Iris pigment epithelial cell (primary cell): ENCODE measurements at regions not wholly inside any gene's neighbourhood (a gene's known extent, or its start where the extent isn't known, plus 50 kb on each side); places are given as distances from the start of the nearest gene placed in this dataset.
"Not testable (repeated sequence)": the region's sequence is repeated elsewhere in the genome, so short reads cannot be mapped to it uniquely, and the experiment has no call there.

Source experiments
- DNase-seq: peaks from one replicate; pipeline ENCODE4 v3.0.0-alpha.2; 2011; ENCODE audit warnings: low read depth

DNA sequence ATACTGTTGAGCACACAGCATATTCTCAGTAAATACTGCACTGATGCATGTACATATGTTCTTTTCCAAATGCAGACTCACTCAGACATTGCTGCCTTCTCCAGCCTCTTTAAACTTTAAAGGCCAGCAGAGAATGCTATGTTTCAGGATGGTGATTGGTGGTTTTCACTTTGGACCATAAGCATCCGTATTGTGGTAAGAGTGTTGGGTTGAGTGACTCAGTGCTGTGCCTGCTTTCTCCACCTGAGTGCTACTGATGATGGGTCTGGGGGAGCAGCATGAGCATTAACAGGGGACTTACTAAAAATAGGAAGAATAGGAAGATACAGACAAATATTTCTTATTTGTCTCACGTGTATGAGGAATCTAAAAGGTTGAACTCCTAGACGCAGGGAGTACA is 56.3 kb upstream of the ZNF92 start:
- no peak for DNase-seq

DNA sequence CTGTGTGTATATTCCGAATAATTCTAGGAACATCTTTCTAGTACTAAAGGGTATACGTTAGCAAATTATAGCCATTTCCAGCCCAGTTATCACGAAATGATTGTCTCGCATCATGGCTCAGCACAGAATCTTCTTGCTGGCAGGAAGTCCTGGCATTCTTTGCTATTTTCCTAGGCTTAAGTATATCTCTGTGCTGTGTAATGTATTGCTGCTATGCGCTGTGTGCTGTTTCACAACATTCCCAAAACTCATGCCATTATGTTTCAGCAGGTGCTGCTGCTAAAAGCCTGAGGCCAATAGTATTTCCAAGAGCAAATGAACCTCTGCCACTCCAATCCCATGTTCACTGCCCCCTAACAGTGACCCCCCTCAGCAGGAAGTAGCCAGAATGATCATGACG is 62.9 kb upstream of the ZNF92 start:
- DNase-seq, result peak; percentile 21

DNA sequence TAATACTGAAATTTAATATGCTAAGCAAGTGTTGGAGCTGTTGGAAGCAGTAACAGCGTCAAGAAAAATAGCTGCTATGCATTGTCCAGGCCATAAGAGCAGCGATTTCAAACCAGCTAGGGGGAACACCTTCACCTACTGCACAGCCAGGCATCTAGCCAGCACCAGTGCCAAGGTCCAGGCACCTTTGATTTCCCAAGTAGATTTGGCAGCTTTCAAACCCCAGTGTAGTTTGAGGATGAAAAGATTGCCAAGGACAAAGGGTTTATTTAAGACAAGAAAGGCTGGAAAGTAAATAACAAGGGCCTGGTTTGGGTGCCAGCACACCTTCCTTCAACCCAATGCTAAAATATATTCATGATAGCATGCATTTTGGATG is 65.4 kb upstream of the ZNF92 start:
- no peak for DNase-seq

DNA sequence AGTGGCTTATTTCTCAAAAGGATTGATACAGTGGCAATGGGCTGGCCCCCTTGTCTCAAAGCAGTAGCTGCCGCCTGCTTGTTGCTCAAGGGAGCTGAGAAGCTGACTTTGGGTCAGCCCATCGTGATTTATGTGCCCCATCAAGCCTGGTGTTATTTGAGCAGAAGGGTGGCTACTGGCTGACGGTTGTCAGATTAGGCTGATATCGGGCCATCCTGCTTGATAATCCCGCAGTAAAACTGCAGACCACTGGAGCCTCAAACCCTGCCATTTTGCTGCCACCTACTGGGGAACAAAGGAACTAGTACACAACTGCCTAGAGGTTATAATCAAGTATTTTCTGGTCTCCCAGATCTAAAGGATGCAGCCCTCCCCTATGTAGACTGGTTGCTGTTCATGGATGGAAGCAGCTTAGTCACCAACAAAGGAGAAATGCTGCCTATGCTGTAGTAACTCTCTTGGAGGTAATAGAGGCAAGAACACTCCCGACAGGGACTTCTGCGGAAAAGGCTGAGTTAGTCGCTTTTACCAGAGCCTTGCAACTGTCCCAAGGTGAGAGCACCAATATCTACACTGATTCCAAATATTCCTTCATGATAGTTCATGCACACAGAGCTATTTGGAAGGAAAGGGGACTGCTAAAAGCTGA is 65.9 kb upstream of the ZNF92 start:
- DNase-seq, result peak; percentile 67

DNA sequence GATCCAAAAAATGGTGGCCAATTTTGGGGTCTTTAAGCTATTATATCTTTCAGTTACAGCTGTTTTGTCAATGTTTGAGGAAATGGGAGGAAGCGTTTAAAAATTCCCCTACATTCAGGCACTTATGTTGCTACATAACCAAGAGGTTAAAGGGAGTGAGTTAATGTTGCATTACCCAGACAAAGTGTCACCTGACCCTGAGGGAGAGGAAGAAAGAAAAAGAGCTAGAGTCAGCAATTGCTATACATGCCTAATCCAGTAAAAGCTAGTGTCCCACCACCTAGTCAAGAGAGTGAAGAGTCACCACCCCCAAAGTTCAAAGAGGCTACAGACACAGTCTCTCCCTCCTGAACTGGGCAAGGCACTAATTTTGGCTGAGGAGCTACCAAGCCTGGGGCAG is 69.5 kb upstream of the ZNF92 start:
- no peak for DNase-seq

DNA sequence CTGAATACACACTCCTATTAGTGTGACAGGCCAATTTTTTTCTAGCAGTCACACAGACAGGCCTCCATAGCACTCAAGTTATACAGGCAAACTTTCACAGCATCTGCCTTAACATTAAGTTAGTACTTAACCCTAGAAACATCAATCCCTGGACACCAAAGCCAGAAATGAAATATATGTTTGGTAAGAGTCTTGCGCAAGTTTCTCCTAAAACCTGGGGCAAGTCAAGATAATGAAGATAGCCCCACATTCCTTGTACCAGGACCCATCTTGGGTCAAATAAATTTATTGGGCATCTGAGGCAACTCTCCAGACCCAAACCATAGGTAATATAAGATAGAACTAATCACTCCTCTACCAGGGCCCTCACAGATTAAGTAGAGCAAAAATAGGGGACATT is 70.8 kb upstream of the ZNF92 start:
- no peak for DNase-seq

DNA sequence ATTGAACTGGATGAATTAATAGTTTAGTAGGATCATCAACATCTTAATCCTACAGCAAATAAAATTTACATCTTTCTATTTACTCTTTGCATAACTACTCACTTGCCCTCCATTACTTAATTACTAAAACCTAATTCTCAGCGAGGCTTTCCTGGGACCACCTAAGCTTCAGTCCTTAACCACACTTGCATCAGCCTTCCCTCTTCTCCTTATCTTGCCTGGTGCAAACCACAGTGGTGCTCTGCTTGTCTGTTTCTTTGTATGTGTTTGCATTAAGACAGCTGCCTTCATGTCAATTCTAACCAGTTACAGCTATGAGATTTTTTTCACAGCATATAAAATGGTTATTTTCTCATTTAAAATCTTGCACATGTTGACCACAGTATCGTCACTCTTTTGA is 72.6 kb upstream of the ZNF92 start:
- no peak for DNase-seq

DNA sequence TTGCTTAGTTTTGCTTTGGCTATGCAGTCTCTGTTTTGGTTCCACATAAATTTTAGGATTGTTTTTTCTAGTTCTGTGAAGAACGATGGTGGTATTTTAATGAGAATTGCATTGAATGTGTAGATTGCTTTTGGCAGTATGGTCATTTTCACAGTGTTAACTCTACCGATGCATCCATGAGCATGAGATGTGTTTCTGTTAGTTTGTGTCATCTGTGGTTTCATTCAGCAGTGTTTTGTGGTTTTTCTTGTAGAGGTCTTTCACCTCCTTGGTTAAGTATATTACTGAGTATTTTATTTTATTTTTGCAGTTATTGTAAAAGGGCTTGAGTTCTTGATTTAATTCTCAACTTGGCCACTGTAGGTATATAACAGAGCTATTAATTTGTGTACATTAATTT is 78.2 kb upstream of the ZNF92 start:
- no peak for DNase-seq

DNA sequence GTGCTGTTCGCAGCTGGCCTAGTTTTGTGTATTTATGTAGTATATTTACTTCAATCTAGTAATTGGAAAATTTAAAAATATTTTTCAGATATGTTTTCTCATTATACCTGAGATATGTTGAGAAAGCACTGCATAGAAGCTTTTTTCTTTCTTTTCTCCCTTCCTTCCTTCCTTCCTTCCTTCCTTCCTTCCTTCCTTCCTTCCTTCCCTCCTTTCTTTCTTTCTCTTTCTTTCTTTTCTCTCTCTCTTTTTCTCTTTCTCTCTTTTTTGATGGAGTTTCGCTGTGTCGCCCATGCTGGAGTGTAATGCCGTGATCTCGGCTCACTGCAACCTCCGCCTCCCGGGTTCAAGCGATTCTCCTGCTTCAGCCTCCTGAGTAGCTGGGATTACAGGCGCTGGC is 83.3 kb upstream of the ZNF92 start:
- DNase-seq, result not testable (repeated sequence)

DNA sequence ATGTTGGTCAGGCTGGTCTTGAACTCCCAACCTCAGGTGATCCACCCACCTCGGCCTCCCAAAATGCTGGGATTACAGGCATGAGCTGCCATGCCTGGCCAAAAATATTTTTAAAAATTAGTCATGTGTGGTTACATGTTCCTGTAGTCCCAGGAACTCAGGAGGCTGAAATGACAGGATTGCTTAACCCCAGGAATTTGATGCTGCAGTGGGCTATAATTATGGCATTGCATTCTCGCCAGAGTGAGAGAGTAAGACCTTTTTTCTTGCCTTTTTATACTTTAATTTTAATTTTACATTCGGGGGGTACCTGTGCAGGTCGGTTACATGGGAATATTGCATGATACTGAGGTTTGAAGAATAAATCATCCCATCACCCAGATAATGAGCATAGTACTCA is 86.6 kb upstream of the ZNF92 start:
- DNase-seq, result peak; percentile 51

DNA sequence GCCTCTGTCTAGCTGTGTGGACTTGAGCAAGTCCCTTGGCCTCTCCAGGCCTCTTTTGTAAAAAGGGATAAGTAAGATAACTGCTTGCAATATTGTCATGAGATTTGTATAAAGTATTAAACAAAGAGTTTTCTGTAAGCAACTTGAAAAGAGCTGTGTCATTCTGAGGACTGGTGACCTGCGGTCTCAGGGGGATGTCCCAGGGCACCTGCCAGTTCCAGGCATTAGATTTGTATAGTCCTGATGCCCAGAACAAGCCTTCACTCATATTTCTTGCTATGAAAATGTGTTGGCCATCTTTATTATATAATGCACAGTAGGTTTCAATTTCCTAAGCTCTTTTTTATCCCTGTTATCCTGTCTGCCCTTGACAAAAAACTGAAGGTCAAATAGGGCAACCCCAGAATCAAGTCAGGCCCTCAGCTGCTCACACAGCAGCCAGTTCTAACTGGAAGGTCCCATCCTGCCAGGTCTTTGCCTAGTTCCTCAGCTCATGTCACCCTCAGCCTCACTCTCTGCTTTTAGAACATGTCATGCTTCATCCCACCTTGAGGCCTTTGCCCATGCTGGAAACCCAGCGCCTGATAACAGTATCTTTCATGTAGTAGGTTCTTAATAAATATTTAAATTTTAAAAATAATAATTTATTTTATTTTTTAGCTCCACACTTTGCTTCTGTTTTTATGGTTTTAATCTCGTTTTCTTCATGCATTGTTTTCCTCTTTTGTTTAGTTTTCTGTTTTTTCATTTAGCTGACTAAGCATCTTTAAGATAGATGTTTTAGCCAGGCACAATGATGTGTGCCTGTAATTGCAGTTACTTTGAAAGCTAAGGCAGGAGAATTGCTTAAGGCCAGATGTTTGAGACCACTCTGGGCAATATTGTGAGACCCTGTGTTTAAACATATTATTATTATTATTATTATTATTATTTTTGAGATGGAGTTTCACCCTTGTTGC is 87.5 kb upstream of the ZNF92 start:
- DNase-seq, result no peak

DNA sequence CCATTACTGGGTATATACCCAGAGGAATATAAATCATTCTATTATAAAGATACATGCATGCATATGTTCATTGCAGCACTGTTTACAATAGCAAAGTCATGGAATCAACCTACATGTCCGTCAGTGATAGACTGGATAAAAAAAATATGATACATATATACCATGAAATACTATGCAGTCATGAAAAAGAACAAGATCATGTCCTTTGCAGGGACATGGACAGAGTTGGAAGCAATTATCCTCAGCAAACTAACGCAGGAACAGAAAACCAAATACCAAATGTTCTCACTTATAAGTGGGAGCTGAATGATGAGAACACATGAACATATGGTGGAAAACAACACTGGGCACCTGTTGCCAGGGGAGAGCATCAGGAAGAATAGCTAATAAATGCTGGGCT is 88.4 kb upstream of the ZNF92 start:
- DNase-seq, result not testable (repeated sequence)

DNA sequence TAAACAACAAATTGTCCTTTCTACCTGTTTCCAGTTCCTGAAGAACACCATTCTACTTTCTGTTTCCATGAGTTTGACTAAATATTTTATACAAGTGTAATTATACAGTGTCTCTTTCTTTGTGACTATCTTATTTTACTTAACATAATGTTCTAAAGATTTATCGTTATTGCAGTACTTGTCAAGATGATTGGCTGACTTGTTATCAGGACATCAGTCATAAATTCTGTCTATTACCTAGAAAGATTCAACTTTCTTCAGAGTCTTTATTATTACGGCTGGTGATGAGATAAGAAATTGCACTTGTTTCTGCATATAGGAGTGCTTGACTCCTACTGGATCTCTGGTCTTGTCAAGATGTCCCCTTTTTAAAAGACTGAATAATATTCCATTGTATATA is 93.9 kb upstream of the ZNF92 start:
- DNase-seq, result no peak

DNA sequence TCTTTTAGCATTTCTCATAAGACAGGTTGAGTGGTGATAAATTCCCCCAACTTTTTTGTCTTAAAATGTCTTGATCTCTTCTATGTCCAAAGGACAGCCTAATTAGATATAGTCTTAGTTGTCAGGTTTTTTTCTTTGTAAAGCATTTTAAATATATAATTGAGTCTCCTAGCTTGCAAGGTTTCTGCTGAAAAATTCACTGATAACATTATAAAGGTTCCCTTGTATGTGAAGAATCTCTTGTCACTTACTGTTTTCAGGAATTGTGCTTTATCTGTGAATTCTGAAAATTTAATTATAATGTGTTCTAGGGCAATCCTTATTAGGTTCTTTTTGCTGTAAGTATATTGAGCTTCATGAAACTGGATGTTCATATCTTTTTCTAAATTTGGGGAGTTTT is 96.8 kb upstream of the ZNF92 start:
- no peak for DNase-seq

DNA sequence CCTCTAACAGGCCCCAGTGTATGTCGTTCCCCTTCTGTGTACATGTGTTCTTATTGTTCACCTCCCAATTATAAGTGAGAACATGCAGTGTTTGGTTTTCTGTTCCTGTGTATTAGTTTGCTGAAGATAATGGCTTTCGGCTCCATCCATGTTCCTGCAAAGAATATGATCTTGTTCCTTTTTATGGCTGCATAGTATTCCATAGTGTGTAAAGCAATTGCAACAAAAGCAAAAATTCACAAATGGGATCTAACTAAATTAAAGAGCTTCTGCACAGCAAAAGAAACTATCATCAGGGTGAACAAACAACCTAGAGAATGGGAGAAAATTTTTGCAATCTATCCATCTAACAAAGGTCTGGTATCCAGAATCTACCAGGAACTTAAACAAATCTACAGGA is 102.2 kb upstream of the ZNF92 start:
- not testable (repeated sequence) for DNase-seq

DNA sequence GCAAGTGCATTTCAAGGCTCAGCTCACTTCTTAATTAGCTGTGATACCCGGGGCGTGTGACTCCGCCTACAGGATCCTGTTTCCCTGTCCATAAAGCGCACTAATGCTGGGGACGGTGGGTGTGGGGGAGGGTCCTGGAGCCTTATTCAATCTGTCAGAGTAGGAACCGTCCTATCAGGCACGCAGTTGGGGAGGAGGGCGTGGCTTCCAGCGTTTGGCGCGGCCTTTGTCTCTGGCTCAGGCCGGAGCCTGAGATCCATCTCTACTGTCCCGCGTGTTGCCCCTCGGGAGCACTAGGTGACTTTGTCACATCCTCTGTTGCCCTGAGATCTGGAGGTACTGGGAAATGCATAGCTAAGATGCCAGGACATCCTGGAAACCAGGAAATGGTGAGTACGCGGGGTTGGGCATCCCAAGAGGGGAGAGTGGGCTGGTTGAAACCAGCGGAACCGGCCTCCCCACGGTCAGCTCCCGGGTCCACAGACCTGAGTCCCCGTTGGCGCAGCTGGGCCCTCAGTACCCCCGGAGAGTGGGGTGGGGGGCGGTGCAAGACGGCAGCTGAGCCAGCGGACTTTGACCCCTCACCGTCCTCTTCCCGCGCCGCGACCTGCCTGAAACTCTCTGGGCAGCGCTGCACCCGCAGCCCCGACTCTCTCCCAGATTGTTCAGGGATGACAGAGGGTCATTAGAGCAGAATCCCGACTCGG is 104.4 kb upstream of the ZNF92 start:
- peak; percentile 74 for DNase-seq

DNA sequence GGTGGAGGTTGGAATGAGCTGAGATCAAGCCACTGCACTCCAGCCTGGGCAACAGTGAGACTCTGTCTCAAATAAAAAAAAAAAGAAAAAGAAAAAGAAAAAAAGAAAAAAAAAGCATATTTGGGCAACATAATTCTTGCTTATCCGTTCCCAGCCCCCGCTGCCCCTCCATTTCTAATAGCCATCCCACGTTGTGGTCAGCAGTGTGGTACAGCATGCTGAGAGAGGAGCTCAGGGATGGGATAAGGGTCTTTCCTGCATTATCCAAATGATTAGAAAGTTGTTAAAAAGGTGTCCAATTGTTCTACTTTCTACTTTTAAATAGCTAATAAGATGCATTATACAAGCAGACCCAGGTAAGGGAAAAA is 104.9 kb upstream of the ZNF92 start:
- no peak for DNase-seq

DNA sequence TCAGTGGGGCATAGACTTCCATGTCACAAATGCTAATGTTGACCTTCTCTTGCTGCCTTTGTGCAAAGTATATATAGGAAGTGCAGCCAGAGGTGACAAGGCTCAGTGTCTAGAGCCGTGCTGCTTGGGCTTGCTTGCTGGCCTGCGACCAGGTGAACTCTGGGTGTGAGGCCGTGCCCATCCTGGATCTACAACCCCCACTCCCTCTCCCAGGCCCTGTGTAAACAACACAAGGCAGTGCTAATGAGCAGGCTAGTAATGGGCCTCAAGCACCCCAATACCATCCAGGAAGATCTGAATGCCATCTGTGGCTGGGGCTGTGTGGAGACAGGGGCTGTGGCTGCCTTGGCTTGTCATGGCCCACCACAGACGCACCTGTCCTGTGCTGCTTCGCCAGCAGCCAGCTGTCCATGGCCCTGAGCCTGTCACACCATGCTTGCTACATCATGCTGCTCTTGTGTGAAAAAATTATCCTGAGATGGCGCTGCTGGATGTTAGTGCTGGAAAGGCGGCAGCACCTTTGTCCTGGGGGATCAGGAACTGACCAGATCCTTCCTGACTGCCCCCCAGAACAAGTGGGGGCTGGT is 107.6 kb upstream of the ZNF92 start:
- DNase-seq, result no peak

DNA sequence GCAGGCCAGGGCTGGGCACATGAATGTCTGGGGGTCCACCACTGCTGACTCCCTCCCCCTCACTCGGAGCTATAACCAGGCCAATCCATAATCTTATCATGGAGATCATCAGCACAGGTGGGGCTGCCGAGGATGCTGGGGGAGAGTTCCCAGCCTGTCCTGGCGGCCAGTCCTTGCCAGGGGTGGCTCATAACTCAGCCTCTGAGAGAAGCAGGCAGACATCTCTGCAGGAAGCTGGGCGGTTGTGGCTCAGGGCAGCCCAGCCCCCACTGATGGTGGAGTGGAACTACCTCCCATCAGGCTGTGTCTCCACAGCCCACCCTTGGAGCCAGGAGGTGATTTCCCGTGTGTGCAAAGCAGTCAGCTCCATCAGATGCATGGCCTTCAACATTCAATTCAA is 109.4 kb upstream of the ZNF92 start:
- no peak for DNase-seq

DNA sequence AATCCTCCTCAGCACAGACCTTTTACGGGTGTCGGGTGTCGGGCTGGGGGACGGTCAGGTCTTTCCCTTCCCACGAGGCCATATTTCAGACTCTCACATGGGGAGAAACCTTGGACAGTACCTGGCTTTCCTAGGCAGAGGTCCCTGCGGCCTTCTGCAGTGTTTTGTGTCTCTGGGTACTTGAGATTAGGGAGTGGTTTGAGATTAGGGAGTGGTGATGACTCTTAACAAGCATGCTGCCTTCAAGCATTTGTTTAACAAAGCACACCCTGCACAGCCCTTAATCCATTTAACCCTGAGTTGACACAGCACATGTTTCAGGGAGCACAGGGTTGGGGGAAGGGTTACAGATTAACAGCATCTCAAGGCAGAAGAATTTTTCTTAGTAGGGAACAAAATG is 113.0 kb upstream of the ZNF92 start:
- not testable (repeated sequence) for DNase-seq

DNA sequence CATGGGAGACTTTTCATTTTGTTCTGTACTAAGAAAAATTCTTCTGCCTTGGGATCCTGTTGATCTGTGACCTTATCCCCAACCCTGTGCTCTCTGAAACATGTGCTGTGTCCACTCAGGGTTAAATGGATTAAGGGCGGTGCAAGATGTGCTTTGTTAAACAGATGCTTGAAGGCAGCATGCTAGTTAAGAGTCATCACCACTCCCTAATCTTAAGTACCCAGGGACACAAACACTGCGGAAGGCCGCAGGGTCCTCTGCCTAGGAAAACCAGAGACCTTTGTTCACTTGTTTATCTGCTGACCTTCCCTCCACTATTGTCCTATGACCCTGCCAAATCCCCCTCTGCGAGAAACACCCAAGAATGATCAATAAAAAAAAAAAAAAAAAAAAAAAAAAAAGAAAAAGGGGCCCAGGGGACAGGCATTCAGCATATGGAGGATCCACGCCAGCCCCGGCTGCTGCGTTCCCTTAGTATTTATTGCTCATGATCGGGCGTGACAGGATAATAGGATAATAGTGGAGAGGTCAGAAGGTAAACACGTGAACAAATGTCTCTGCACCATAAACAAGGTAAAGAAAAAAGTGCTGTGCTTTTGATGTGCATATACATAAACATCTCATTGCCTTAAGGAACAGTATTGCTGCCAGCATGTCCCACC is 113.7 kb upstream of the ZNF92 start:
- DNase-seq, result not testable (repeated sequence)

DNA sequence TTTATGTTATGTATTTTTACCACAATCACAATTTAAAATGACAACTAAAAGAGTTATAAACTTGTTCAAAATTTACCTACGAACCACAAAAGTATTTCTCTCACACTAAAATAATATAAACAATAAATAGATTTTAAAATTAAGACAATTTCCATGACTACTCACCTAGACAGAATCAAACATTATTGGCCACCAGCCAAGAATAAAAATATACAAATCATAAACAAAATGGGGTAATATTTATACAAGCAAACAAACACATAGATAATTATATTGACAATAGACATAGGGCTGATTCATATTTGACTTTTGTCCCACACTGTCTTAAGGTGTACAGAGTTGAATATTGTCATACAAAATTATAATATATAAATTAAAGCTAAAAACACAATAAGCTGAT is 119.6 kb upstream of the ZNF92 start:
- no peak for DNase-seq
